HL-60 (cell line): ENCODE measurements at regions not wholly inside any gene's neighbourhood (a gene's known extent, or its start where the extent isn't known, plus 50 kb on each side); places are given as distances from the start of the nearest gene placed in this dataset.

Experiments
- DNase-seq, 2 experiments: peaks; one replicate each; pipeline ENCODE4 v3.0.0-alpha.2; 2010 to 2020; ENCODE audit warnings: low read depth in 1 of 2, low spot score in 1 of 2
- H3K27ac ChIP-seq: fragments of 250-450 bp; sonication (Bioruptor Pico); replicated peaks from 2 replicates; pipeline ENCODE4 v1.5.1; 2020; ENCODE audit warnings: mild to moderate bottlenecking, moderate library complexity
- H3K27me3 ChIP-seq: fragments of 250-450 bp; sonication (Bioruptor Pico); 2 replicates; pipeline ENCODE4 v1.5.1; 2021; ENCODE audit warnings: mild to moderate bottlenecking, moderate library complexity; ENCODE audit not compliant: insufficient read depth, poor library complexity, severe bottlenecking
- H3K4me3 ChIP-seq: replicated peaks from 2 replicates; pipeline ENCODE4 v1.5.1; 2011; ENCODE audit warnings: mild to moderate bottlenecking, control low read depth, low read length; ENCODE audit not compliant: insufficient read depth
- GABPA ChIP-seq: IDR thresholded peaks from 2 replicates; pipeline ENCODE4 v1.6.1; 2012; ENCODE audit warnings: low read depth
- POLR2AphosphoS5 ChIP-seq: IDR thresholded peaks from 2 replicates; pipeline ENCODE4 v1.6.1; 2012; ENCODE audit warnings: low read depth
- SPI1 ChIP-seq: IDR thresholded peaks from 2 replicates; pipeline ENCODE4 v1.6.1; 2012; ENCODE audit warnings: low read depth, mild to moderate bottlenecking, borderline replicate concordance
- TF ChIP-seq, protein P1 (sequence below): IDR thresholded peaks from one replicate; pipeline ENCODE4 v1.5.1; 2011; ENCODE audit warnings: low read length, control low read depth, inconsistent platforms; ENCODE audit not compliant: insufficient read depth
- TF ChIP-seq, protein P2 (sequence below): IDR thresholded peaks from 2 replicates; pipeline ENCODE4 v1.6.1; 2012; ENCODE audit warnings: low read depth; ENCODE audit not compliant: insufficient replicate concordance

DNA sequence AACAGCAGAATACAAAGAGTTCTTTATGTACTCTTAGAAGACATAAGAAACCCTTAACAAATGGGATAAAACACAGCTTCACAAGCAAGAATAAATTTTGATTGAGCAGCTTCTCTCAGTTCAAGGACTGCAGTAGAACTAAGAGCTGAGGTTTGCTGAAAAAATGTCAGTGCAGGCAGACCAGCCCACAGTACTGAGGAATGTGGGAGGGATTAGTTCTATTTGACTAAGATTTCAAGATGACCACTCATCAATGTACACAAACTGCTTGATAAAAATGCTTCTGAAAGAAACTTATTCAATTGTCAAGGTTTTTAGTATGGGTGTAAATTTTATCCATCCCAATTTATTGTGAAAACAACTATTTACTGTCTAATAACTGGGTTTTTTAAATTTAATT, 138.4 kb downstream of the SEC23A start:
- no peak for TF ChIP-seq GABPA
- no peak for TF ChIP-seq SPI1
- TF ChIP-seq, protein P1, sequence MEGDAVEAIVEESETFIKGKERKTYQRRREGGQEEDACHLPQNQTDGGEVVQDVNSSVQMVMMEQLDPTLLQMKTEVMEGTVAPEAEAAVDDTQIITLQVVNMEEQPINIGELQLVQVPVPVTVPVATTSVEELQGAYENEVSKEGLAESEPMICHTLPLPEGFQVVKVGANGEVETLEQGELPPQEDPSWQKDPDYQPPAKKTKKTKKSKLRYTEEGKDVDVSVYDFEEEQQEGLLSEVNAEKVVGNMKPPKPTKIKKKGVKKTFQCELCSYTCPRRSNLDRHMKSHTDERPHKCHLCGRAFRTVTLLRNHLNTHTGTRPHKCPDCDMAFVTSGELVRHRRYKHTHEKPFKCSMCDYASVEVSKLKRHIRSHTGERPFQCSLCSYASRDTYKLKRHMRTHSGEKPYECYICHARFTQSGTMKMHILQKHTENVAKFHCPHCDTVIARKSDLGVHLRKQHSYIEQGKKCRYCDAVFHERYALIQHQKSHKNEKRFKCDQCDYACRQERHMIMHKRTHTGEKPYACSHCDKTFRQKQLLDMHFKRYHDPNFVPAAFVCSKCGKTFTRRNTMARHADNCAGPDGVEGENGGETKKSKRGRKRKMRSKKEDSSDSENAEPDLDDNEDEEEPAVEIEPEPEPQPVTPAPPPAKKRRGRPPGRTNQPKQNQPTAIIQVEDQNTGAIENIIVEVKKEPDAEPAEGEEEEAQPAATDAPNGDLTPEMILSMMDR: no peak
- TF ChIP-seq, protein P2, sequence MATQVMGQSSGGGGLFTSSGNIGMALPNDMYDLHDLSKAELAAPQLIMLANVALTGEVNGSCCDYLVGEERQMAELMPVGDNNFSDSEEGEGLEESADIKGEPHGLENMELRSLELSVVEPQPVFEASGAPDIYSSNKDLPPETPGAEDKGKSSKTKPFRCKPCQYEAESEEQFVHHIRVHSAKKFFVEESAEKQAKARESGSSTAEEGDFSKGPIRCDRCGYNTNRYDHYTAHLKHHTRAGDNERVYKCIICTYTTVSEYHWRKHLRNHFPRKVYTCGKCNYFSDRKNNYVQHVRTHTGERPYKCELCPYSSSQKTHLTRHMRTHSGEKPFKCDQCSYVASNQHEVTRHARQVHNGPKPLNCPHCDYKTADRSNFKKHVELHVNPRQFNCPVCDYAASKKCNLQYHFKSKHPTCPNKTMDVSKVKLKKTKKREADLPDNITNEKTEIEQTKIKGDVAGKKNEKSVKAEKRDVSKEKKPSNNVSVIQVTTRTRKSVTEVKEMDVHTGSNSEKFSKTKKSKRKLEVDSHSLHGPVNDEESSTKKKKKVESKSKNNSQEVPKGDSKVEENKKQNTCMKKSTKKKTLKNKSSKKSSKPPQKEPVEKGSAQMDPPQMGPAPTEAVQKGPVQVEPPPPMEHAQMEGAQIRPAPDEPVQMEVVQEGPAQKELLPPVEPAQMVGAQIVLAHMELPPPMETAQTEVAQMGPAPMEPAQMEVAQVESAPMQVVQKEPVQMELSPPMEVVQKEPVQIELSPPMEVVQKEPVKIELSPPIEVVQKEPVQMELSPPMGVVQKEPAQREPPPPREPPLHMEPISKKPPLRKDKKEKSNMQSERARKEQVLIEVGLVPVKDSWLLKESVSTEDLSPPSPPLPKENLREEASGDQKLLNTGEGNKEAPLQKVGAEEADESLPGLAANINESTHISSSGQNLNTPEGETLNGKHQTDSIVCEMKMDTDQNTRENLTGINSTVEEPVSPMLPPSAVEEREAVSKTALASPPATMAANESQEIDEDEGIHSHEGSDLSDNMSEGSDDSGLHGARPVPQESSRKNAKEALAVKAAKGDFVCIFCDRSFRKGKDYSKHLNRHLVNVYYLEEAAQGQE: no peak
- TF ChIP-seq POLR2AphosphoS5: no peak
- Histone ChIP-seq H3K4me3 (no peak overlapping the region), H3K27me3 (no peaks in the 10 kb centered on the region), H3K27ac (no peak overlapping the region)
- no peak for DNase-seq

DNA sequence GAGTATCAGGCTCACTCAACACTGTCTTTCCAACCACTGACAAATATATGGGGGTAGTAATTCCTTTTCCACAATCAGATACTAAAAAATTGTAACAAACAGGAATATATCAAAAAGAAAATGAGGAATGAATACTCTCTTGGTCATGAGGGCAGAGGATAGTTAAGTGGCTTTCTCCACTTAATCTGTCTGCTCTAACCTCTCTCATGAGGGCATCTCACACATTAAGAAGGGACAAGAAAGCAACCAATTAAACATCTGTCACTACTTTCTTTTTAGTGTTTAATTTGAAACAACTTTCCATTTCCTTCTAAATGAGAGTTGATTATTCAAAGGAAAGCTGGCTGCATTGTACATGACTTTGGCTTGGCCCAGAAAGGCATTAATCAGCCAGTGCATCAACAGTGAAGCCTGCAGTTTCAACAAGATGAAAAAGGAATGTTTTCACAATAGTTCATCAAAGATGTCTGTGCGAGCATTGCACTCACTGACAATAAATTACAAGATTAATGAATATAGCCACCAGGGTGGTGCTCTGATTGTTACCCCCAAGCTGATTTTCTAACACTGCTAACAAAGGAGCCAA, 142.0 kb downstream of the SEC23A start:
- TF ChIP-seq GABPA (no peak), POLR2AphosphoS5 (no peak), SPI1 (no peak)
- TF ChIP-seq, protein P2: no peak
- TF ChIP-seq, protein P1: no peak
- no peak overlapping the region for H3K27ac ChIP-seq
- DNase-seq: no peak
- H3K27me3 ChIP-seq: no peaks in the 10 kb centered on the region
- H3K4me3 ChIP-seq: no peak overlapping the region

DNA sequence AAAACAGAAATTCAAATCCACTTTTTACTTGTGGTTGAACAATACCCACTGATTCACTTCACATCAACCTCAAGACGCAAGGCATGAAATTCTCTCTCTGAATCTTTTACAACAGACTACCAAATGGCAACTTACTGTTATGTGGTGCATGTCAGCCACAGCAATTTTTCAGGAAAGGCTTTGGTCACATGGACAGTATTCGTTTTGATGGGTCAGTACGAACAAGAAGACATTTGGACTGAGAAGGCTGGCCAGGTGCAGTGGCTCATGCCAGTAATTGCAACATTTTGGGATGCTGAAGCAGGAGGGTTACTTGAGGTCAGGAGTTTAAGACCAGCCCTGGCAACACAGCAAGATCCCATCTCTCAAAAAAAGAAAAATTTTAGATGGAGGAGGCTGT, 144.0 kb downstream of the SEC23A start:
- Histone ChIP-seq H3K4me3 (no peak overlapping the region), H3K27me3 (no peaks in the 10 kb centered on the region), H3K27ac (no peak overlapping the region)
- no peak for DNase-seq
- TF ChIP-seq, protein P1: no peak
- TF ChIP-seq GABPA (no peak), SPI1 (no peak), POLR2AphosphoS5 (no peak)
- TF ChIP-seq, protein P2: no peak
